Hematopoietic multipotent progenitor cell treated with erythropoietin and hydrocortisone succinate and interleukin-3 and kit ligand, for 8 days (in vitro differentiated cells): ENCODE measurements at regions not wholly inside any gene's neighbourhood (a gene's known extent, or its start where the extent isn't known, plus 50 kb on each side); places are given as distances from the start of the nearest gene placed in this dataset.

Source experiments
- DNase-seq: peaks from one replicate; pipeline ENCODE4 v3.0.0-alpha.2; 2015

DNA sequence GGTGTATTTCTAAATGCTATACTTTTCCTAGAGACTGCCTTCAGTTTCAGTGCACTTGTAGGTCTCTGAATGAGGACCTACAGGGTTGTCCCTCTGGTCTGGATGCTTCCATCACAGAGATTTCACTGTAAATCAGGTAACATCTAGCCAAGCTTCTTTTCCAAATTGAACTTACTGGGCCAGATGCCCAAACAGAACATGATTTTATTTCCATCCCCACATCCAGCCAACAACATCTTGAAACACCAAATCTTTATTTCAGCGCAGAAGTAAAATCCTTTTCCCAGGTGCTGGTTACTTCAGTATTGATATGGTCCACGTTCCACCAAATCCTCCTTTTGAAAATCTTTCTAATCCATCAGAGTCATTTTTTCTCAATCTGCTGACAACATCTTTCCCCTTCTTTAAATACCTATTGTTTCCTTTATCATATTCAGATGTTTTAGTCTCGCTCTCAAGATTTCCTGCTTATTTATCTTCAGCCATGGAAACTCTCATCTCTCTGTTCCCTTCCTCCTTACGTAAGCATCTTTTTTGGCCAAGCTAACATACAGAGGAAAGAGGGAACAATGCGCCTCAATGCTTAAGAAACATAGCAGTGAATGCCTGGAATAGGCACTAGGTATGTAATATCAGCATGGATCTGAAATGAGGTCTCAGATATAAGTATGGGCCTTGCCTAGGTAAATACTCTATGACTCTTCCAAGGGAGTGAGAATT, 201.2 kb upstream of the MTNR1B start:
- no peak for DNase-seq

DNA sequence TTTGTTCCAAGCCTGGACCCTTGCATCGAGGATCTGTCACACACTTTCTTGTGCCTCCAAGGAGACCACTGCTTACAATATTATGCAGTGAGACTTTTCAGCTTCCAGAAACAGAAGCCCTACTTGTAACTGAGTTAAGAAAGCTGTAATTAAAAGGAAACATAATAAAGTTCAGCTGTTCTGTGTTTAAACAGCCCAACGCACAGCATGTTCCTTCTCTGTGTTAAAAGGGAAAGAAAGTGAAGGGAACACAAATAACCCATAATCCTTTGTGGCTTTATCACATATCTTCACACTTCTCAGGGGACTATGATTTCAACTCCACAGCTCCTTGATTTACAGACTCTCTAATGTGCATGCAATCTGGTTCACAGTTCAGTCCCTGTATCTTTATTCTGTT, 200.3 kb upstream of the MTNR1B start:
- no peak for DNase-seq

DNA sequence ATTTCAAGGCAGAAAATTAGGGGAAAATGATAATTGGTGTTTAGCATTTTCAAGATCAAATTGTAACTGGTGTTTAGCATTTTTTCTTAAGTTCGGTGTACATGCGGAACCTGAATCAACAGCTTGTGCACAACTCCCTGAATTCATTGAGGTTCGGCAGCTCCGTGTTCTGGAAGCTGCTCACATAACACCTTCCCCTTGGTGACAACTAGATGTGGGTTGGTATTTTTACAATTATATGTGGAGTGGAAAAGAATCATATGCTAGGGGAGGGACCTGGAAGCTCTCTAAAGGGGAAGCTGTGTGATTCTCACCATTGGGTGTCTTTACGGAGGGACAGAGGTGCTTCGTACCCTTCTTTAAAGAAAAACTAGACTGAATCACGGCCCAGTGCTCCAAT, 199.0 kb upstream of the MTNR1B start:
- no peak for DNase-seq

DNA sequence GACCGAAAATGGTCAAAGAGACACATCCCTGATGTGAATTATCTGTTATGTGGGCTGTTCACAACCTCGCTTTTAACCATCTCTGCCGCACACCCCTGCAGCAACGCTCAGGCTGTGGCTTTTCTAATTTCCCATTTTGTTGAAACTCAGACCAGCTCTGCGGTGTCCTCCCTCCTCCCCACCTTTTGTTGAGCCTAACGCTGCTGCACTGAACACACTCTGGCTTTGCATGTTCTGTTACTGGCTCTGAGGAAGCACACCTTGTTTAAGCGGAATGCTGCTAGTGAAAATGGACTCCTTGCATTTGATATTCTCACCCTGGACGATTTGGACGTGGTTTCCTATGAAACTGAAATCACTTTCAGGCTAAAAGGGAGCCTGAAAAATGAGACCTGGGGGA, 198.5 kb upstream of the MTNR1B start:
- no peak for DNase-seq

DNA sequence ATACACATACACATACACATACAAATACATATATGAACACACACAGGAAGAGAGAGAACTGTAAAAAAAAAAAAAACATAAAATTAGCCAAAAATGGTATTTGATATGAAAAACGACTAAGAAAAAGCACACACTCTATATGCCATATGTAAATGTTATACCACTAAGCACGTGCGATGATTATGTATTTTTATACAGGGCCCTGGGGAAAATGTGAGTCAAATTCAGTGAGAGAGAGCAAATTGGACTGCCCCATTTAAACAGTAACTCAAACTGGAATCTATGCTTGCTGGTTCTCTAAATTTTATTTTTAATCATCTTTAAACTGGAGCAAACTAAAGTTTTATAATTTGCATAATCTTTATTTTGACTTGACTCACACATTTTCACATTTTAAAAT, 197.8 kb upstream of the MTNR1B start:
- no peak for DNase-seq

DNA sequence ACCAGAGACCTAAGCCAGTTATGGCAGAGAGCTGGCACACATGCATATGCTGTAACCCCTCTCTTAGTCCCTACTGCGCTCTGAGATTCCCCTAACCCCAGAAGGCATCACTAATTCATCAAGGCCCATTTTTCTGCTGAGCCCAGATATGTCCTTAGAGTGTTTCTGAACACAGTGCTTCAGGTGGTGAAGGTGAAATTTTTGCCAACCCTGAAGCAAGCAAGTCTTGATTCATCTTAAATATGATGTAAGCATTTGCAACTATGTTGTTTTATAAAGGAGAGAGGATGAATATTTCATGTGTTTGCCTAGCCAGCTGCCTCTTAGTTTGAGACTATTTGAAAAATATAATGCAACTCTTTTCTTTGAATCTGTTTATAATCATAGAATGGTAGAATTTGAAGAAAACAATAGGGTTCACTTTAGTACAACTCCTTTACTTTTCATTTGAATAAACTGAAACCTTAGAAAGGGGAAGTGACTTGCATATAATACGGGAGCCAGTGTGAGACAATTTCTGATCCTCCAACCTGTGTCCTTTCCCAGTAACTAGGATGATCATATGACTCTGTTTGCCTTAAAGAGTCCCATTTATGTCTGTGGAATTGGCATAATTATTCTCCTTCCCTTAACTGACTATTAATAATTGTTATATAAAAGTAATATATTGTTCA, 194.3 kb upstream of the MTNR1B start:
- no peak for DNase-seq

DNA sequence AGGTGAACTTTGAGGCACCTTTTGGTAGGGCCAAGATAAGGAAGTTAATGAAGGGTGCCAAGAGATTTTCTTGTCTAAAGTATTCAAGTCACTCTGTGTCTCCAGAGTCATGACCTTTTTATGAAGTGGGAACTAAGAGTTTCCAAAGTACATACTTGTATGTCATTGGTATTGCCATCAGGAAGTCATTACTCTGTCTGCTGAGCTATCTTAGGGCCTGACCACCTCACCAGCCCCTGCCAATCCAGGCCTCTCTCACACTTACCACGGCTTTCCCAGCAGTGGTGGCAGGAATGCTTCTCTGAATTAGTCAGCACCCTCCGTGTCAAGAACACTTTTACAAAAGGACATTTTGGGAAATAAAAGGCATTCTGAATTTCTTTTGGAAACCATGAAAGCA, 192.8 kb upstream of the MTNR1B start:
- DNase-seq = no peak

DNA sequence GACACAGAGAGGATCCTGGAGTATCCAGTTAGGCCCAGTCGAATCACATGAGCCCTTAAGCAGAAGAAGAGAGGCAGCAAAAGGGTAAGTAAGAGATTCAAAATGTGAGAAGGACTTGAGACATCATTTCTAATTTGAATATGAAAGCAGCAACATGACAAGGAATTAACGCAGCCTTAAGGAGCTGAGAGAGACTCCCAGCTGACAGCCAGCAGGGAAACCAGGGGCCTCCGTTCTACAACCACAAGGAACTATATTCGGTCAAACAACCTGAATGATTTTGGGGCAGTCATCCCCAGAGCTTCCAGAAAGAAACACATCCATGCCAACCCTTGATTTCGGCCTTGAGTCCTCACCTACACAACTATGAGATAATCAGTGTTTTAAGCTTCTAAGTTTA, 189.7 kb upstream of the MTNR1B start:
- DNase-seq = no peak

DNA sequence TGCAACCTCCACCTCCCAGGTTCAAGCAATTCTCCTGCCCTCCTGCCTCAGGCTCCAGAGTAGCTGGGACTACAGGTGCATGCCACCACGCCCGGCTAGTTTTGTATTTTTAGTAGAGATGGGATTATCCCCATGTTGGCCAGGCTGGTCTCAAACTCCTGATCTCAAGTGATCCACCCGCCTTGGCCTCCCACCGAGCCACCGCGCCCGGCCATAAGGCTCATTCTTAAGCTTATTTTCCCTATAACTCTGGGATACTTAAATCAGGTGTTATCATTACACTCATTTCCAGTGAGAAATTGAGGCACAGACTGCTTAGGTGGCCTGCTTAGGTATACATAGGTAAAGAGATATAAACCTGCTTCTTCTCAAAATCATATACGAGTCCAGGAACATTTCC, 188.3 kb upstream of the MTNR1B start:
- no peak for DNase-seq

DNA sequence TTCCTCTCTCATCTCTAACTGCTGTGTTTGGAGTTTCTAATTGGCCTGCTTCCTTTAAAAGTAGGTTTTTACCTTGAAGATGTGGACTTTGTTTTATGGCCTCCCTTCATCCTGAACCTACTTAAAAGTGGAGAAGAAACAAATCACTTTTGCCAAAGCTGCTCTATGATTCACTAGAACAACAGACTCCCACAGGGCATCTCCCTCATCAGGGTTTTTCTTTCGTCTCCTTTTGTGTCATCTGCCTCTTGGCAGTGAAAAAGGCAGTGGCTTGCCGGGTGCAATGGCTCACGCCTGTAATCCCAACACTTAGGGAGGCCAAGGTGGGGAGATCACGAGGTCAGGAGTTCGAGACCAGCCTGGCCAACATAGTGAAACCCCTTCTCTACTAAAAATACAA, 186.6 kb upstream of the MTNR1B start:
- no peak for DNase-seq

DNA sequence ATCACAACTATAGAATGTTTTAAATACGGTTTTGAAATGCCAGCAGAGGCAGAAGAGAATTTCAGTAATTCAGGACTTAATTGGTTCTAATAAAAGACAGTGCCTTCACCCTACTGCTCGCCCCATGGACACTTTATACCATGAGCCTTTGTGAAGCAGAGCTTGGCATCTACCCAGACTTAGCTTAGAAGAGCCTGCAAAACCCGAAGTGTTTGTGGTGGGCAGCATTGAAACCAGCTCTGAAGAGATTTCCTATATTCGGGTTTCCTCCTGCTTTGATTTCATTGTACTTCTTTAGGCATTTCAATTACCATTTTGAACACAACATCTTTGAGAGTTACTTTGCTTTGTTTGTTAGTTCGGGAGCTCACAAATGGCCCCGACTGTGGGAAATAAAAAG, 185.1 kb upstream of the MTNR1B start:
- DNase-seq = no peak

DNA sequence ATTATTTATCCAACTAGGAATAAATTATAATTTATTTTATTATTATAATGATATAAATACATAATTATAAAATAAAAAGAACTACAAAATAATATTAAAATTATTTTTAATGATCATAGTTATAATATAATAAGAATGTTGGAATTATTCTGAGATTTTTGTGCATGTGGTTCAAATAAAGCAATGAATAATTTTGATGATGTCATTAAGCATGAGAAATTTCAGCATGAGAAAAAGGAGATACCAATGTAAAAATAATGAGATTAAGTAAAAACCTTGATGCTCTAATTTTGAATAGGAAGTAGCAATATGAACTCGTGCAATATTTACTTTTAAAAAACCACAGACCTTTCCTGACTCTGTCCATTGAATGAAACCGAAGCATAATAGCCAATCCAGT, 181.8 kb upstream of the MTNR1B start:
- DNase-seq = no peak

DNA sequence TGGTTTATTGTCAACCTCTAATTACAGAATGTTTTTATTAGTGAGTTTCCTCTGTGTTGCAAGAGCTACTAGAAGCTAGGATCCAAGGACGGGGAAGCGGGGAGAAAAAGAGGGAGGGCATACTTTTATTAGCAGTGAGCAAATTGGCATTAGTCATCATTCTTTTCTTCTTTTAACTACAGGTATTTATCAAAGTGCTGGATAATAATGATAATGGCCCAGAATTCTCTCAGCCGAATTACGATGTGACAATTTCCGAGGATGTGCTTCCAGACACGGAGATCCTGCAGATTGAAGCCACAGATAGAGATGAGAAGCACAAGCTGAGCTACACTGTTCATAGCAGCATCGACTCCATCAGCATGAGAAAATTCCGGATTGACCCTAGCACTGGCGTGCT, 179.7 kb upstream of the MTNR1B start:
- no peak for DNase-seq

DNA sequence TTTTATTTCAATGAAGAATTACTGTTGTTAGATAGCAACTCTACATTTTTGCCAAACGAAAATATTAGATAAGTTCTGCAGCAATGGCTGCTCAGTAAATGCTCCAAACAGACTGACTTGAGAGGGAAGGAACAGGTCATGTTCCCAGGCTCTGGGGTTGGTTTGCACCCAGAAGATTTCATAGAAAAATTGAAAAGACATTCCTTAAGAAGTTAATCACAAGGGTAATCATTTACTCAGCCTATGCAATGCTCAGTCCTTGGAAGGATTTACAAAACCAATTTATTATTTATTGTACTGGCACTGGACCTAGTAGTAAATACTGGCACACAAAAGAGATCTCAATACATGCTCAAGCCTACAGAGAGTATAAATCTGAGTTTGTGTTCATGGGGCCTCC, 179.1 kb upstream of the MTNR1B start:
- DNase-seq = no peak

DNA sequence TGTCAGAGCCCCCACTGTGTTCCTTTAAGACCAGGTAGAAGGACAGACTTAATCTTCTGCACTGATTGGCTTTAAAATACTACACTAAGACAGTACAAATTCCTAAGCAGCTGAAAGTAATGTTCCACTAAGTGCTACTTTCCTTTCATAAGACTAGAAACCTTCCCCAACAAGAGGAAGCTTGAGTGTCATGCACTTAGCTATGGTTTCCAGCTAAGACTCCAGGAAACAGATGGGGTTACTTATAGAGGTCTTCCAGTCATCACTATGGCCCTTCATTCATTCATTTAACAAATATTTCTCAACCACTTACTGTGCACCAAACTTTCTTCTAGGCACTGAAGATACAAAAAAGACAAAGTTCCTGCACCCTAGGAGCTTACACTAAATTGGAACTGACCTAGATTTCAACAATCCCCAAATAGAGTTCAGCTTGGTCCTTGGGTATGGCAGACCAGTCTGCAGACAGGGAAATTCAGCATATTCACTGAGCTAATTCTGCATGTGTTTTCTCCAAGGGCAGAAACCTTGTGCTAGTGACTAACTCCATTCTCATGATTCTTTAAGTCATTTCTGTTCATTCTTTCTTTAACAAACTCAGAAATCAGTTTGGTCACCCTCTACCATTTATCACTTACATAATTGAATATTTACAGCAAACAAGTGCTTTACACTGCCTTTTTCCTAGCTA, 178.4 kb upstream of the MTNR1B start:
- DNase-seq = no peak

DNA sequence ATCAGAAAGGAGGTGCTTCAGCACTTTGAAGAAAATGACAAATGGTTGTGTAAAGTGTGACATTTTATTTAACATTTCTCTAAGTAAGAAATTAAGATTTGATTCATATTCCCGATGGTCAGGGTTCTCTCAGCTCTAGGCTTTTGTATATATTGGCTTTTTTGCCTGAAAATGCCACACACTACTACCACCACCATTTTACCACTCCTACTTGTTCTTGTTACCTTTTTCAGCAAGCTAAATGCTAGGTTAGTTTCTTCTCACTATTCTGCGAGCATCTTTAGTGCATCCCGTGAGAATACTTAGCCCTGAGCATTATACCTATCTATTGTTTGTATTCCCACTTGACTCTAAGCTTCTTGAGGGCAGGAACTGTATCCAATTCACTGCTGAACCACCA, 177.6 kb upstream of the MTNR1B start:
- no peak for DNase-seq

DNA sequence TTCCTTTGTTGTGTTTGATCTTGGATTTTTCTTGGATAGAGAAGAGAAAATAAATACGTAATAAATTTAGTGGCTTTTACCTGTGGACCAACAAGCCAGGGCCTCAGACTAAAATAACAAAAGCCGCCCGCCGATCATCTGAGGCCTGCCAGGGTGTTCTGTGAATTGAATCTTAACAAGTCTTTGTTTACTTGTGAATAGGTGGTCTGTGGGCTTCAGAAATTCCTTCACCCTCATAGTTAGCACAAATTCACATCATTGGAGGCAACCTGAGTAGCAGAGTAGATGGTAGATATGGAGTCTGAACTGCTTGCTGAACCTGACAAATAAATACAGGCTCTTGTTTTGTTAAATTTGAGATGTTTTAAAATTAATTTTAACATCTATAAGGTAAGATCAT, 176.3 kb upstream of the MTNR1B start:
- no peak for DNase-seq

DNA sequence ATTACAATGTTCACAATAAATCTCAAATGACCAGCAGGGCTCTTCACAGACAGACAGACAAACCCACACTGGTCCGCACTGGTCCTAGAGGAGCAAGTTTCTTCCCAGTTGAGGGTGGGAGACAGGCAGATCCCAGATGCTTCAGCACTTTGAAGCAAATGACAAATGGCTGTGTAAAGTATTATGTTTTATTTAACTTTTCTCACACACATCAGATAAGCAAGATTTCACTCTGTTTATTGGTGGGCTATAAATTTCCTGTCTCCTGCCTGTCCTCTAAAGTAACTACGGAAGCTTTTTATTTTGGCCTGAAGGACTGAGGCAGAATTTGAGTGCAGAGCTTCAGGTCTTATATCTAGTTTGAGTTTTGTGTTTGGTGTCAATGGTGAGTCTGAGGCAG, 174.7 kb upstream of the MTNR1B start:
- DNase-seq = no peak

DNA sequence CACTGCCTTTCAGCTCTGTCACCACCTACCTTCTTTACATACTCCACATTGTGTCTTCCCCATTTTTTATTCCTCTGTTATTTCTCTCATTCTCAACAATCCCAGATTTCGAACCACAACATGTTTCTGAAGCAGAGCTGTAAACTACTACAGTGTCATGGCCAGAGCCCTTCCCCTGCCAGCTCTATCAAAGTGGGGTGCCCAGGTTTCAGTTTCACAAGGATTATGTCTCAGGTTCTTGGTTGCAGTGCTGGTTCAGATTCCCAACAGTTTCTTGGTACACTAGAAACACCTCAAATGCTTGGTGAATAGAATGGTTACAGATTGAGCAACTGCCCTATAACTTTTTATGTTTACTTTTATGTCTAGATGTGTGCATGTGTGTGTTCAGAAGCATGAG, 172.7 kb upstream of the MTNR1B start:
- no peak for DNase-seq

DNA sequence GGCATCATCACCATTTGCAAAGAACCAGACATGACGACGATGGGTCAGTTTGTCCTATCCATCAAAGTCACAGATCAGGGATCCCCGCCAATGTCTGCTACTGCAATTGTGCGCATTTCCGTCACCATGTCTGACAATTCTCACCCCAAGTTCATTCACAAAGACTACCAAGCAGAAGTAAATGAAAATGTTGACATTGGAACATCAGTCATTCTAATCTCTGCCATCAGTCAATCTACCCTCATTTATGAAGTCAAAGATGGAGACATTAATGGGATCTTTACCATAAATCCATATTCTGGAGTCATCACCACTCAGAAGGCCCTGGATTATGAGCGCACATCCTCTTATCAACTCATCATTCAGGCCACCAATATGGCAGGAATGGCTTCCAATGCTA, 171.6 kb upstream of the MTNR1B start:
- DNase-seq = no peak

DNA sequence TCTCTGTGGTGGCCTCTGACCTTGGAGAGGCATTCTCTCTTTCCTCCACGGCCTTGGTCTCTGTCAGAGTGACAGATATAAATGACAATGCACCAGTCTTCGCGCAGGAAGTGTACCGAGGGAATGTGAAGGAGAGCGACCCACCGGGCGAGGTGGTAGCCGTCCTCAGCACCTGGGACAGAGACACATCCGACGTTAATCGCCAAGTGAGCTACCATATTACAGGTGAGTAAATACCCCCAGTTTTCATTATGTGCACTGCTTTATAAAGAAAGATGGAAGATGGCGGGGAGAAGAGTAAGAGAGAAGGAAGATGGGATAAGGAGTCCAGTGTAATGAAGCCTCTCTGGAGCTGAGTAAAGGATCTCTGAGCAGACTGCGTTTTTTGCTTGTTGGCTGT, 167.8 kb upstream of the MTNR1B start:
- DNase-seq = no peak

DNA sequence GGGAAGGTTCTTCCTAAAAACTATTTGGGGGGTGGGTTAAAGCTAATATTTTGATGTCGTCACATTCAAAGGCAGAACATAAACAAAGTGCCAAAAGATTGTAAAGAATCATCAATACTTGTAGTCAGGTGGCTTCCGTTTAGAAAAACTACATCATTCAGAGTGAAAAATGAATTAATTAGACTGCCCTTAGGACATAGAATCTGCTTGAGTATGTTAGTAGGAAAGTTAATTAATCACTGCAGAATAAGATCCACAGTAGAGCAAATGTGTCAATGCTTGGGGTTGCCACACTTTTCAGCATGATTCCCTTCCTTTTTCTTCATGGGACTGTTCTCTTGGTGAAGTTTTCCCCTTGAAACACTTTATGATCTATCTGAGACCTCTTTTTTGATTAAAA, 166.8 kb upstream of the MTNR1B start:
- no peak for DNase-seq

DNA sequence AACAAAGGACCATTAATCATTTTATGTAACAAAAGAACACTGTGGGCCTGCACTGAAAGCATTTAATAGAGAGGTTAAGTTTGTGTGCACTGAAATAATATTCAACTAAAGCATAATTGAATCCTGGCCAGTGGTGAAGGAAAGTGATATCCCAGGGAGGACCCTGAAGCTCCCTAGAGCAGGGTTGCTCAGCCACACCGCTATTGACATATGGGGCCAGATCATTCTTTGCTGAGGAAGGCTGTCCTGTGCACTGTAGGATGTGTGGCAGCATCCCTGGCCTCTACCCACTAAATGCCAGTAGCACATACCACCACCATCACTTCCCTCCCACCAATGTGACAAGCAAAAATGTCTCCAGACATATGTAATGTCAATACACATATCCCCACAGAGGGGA, 166.1 kb upstream of the MTNR1B start:
- no peak for DNase-seq

DNA sequence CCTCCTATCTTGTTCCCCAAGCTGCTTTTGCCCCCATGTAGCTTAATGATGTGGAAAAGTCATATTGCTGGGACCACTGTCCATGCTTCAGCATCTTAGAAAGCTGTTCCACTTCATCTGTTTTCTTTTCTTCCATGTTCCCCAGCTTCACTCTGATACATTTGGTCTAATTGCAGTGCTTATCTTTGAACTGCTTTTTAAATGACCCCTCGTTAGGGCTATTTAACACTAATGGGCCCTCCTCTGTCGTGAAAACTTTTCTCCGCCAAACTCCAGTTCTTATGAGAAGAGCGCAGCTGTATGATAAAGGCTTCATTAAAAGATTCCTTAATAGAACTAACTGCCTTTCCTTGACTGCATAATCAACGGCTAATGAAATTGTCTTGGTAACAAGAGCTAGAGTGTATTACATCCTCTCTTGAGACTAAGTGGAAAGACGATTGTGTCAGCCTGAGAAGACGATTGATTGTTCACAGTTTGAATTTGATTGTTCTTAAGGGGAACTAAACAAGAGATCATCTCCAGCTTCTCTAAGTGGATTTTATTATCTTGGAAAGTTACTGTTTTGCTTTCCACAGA, 165.0 kb upstream of the MTNR1B start:
- no peak for DNase-seq
